Panc1 (cell line): ENCODE measurements at regions not wholly inside any gene's neighbourhood (a gene's known extent, or its start where the extent isn't known, plus 50 kb on each side); places are given as distances from the start of the nearest gene placed in this dataset.

ENCODE experiments used
- ATAC-seq: fragments of 200-7000 bp; cut with Tn5 transposase; 2 replicates; pipeline ENCODE4 v1.9.1; 2020; ENCODE audit warnings: mild to moderate bottlenecking, moderate library complexity
- BruUV-seq: library from RNA; stranded (reverse); fragments of 400-500 nt; replicated peaks from 2 replicates; lab custom pipeline; 2021; lab: Mats Ljungman, UMichigan
- CTCF ChIA-PET: fragments of 300-600 bp; sonication (Branson Sonifier 250); formaldehyde crosslinking; loops from one replicate; lab custom pipeline; 2022; ENCODE audit warnings: antibody characterized with exemption; lab: Charles Lee
- POLR2A ChIA-PET: fragments of 300-600 bp; sonication (Branson Sonifier 250); formaldehyde crosslinking; loops from one replicate; lab custom pipeline; 2022; ENCODE audit warnings: antibody characterized with exemption; lab: Charles Lee
- DNase-seq: peaks from one replicate; pipeline ENCODE4 v3.0.0-alpha.2; 2010; ENCODE audit warnings: low read depth, low spot score
- H3K27ac ChIP-seq: 2 replicates; pipeline ENCODE4 v1.5.1; 2011; ENCODE audit warnings: mild to moderate bottlenecking, low read length, inconsistent platforms
- H3K27me3 ChIP-seq: fragments of 200-500 bp; sonication (Bioruptor generic); 2 replicates; pipeline ENCODE4 v1.6.0; 2014; ENCODE audit warnings: low read length, inconsistent platforms; ENCODE audit not compliant: control insufficient read depth, insufficient read depth
- H3K36me3 ChIP-seq: fragments of 200-500 bp; sonication (Bioruptor generic); 2 replicates; pipeline ENCODE4 v1.5.1; 2014; ENCODE audit warnings: inconsistent platforms, mild to moderate bottlenecking, low read length, moderate library complexity; ENCODE audit not compliant: control insufficient read depth, insufficient read depth
- H3K4me1 ChIP-seq: 2 replicates; pipeline ENCODE4 v1.5.1; 2011; ENCODE audit warnings: inconsistent platforms, mild to moderate bottlenecking, low read length, moderate library complexity; ENCODE audit not compliant: control insufficient read depth, insufficient read depth
- H3K4me3 ChIP-seq, 2 experiments: 2 replicates each; pipeline ENCODE4 v1.5.1; 2011 to 2012; ENCODE audit warnings: low read depth in 2 of 2, low read length in 2 of 2, mild to moderate bottlenecking in 2 of 2, inconsistent platforms in 1 of 2, moderate library complexity in 1 of 2
- H3K9me3 ChIP-seq: fragments of 200-500 bp; sonication (Bioruptor generic); 2 replicates; pipeline ENCODE4 v1.5.1; 2014; ENCODE audit warnings: low read depth, mild to moderate bottlenecking, inconsistent platforms, low read length, moderate library complexity; ENCODE audit not compliant: control insufficient read depth, insufficient read depth
- CTCF ChIP-seq: fragments of 450-650 bp; IDR thresholded peaks from 2 replicates; pipeline ENCODE4 v1.5.1; 2017; ENCODE audit warnings: mild to moderate bottlenecking
- POLR2AphosphoS5 ChIP-seq: IDR thresholded peaks from 2 replicates; pipeline ENCODE4 v1.6.1; 2012; ENCODE audit warnings: mild to moderate bottlenecking, low read depth, low read length, moderate library complexity
- REST ChIP-seq, 2 experiments: IDR thresholded peaks; 2 replicates each; pipeline ENCODE4 v1.6.1; 2011 to 2012; ENCODE audit warnings: low read depth in 2 of 2, control low read depth in 1 of 2, low read length in 1 of 2, mild to moderate bottlenecking in 1 of 2, moderate library complexity in 1 of 2; ENCODE audit not compliant: insufficient read depth in 1 of 2
- SIN3A ChIP-seq: IDR thresholded peaks from 2 replicates; pipeline ENCODE4 v1.6.1; 2012; ENCODE audit warnings: low read depth, mild to moderate bottlenecking, low read length, moderate library complexity, borderline replicate concordance; ENCODE audit not compliant: insufficient read depth
- TCF7L2 ChIP-seq: IDR thresholded peaks from 2 replicates; pipeline ENCODE4 v1.6.1; 2011; ENCODE audit warnings: mild to moderate bottlenecking, low read depth, low read length, inconsistent platforms
- in situ Hi-C: cut with HindIII; loops from 2 replicates; pipeline ENCODE4 v1.10.0; 2016; ENCODE audit warnings: low sequenced_read_pairs, low pct_unique_long_range_greater_than_20kb
- intact Hi-C: fragments of 100-400 bp; cut with micrococcal nuclease; formaldehyde crosslinking; loops from one replicate; pipeline ENCODE4 v1.10.0; 2022; ENCODE audit not compliant: unreplicated experiment

- BruUV-seq, result no TSS peak
- H3K4me3 ChIP-seq, result no peak overlapping the region
- no peak overlapping the region for H3K27ac ChIP-seq
- ChIA-PET POLR2A (no interaction called here), CTCF (no interaction called here)
- no peaks in the 10 kb centered on the region for H3K9me3 ChIP-seq
- H3K36me3 ChIP-seq, result no peaks in the 10 kb centered on the region
- DNase-seq (no peak), ATAC-seq (no peak)
- in situ Hi-C loops (no loop called here), intact Hi-C loops (no loop called here)
- no peaks in the 10 kb centered on the region for H3K27me3 ChIP-seq
- no peaks in the 10 kb centered on the region for H3K4me1 ChIP-seq
- TF ChIP-seq REST (IDR thresholded peaks at IDR 0.05; ENCODE audit: insufficient read depth in 1 of 2, low read depth in 2 of 2, low read length in 1 of 2), result no peak
- TF ChIP-seq TCF7L2, result no peak
- TF ChIP-seq SIN3A, result no peak
- no peak for TF ChIP-seq CTCF
- no peak for TF ChIP-seq POLR2AphosphoS5
Observed at GRCh38 chr1:193411215-193411614, 224.8 kb upstream of the B3GALT2 start.

- in situ Hi-C loops, result no loop called here
Observed at GRCh38 chr1:193408782-193409293, 222.4 kb upstream of the B3GALT2 start.

More at GRCh38 chr1:193408782-193409293, 222.4 kb upstream of the B3GALT2 start:
- CTCF ChIA-PET, result no interaction called here
- H3K4me3 ChIP-seq, result peak overlapping the region; percentile 9 to 24; a peak in 2 of 4 replicates
- intact Hi-C loops, result no loop called here
- no peaks in the 10 kb centered on the region for H3K36me3 ChIP-seq
- DNase-seq (no peak), ATAC-seq (peak; percentile 92)
- no peaks in the 10 kb centered on the region for H3K27me3 ChIP-seq
- TF ChIP-seq TCF7L2 (no peak), CTCF (no peak), REST (IDR thresholded peaks at IDR 0.05; ENCODE audit: insufficient read depth in 1 of 2, low read depth in 2 of 2, low read length in 1 of 2) (no peak), SIN3A (no peak), POLR2AphosphoS5 (no peak)
- H3K4me1 ChIP-seq, result no peaks in the 10 kb centered on the region
- no peak overlapping the region for H3K27ac ChIP-seq
- no peaks in the 10 kb centered on the region for H3K9me3 ChIP-seq
- no TSS peak for BruUV-seq
- POLR2A ChIA-PET, result no interaction called here
